ENCODE measurements at regions not wholly inside any gene's neighbourhood (a gene's known extent, or its start where the extent isn't known, plus 50 kb on each side); places are given as distances from the start of the nearest gene placed in this dataset.
"Not testable (repeated sequence)": the region's sequence is repeated elsewhere in the genome, so short reads cannot be mapped to it uniquely, and the experiment has no call there.

- Histone ChIP-seq H3K36me3 (no peaks in the 10 kb centered on the region), H3K27me3 (no peaks in the 10 kb centered on the region), H3K4me1 (no peaks in the 10 kb centered on the region), H3K9me3 (no peaks in the 10 kb centered on the region), H3K27ac (no peak overlapping the region), H3K4me3 (no peak overlapping the region)
- 31% methylated on average over 3 of the region's 3 CpGs for WGBS
- no peak for TF ChIP-seq CTCF (IDR thresholded peaks at IDR 0.05)
- no peak for TF ChIP-seq POLR2A (IDR thresholded peaks at IDR 0.05)
- TF ChIP-seq POLR2AphosphoS5 (IDR thresholded peaks at IDR 0.05): no peak
- TF ChIP-seq EP300 (IDR thresholded peaks at IDR 0.05): no peak
- no peak for DNase-seq (ENCODE audit: low spot score in 2 of 2)
These were observed 202.9 kb upstream of the SLC7A11 start for GRCh38 chr4:138445098-138445497.

DNA sequence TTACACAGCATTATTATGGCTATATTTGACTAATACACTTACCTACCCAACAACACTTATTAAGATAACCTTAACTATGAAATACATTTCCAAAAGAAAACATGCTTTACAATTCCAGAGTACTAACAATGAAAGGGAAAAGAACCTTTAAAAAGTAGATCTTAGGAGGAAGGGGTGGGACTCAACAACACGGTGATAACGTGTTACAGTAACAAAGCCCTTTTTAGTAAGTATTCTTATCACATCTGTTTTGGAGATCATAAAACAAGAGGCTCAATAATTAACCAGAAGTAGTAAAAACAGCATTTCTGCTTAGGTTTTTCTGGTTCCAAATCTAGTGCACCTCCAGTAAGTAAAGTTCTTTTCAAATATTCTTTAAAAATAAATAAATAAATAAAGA, 202.1 kb upstream of the SLC7A11 start:
- TF ChIP-seq POLR2A (IDR thresholded peaks at IDR 0.05): no peak
- TF ChIP-seq POLR2AphosphoS5 (IDR thresholded peaks at IDR 0.05): no peak
- TF ChIP-seq CTCF (IDR thresholded peaks at IDR 0.05): no peak
- no peak for TF ChIP-seq EP300 (IDR thresholded peaks at IDR 0.05)
- Histone ChIP-seq H3K27me3 (no peaks in the 10 kb centered on the region), H3K27ac (no peak overlapping the region), H3K4me1 (no peaks in the 10 kb centered on the region), H3K9me3 (no peaks in the 10 kb centered on the region), H3K36me3 (no peaks in the 10 kb centered on the region), H3K4me3 (no peak overlapping the region)
- DNase-seq (ENCODE audit: low spot score in 2 of 2): no peak
- WGBS: 61% methylated on average over 2 of the region's 2 CpGs

DNA sequence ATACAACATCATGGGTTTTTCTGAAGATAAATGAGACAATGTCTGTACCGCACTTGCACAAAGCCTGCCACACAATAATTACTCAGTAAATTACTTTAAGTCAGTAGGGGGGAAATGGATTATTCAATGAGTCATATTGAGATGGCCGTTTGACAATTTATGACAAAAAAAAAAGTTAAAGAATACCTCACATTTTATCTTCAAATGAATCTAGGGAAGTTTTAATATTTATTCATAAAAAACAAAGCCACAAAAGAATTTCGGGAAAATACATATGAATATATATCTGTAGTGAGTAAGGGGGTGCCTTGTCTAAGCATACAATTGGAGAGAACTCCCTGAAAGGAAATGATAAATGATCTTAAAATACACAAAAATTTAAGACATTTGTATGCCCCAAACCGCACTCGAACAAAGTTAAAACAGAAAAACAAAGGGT, 197.0 kb upstream of the SLC7A11 start:
- Histone ChIP-seq H3K36me3 (no peaks in the 10 kb centered on the region), H3K4me1 (no peaks in the 10 kb centered on the region), H3K27me3 (no peaks in the 10 kb centered on the region), H3K27ac (no peak overlapping the region), H3K4me3 (no peak overlapping the region), H3K9me3 (no peaks in the 10 kb centered on the region)
- TF ChIP-seq POLR2A (IDR thresholded peaks at IDR 0.05): no peak
- no peak for TF ChIP-seq EP300 (IDR thresholded peaks at IDR 0.05)
- TF ChIP-seq POLR2AphosphoS5 (IDR thresholded peaks at IDR 0.05): no peak
- TF ChIP-seq CTCF (IDR thresholded peaks at IDR 0.05): no peak
- WGBS: 58% methylated on average over 5 of the region's 5 CpGs
- no peak for DNase-seq (ENCODE audit: low spot score in 2 of 2)

GRCh38 chr4:138438608-138439007, 196.5 kb upstream of the SLC7A11 start:
- Histone ChIP-seq H3K36me3 (no peaks in the 10 kb centered on the region), H3K9me3 (no peaks in the 10 kb centered on the region), H3K4me3 (no peak overlapping the region), H3K27ac (no peak overlapping the region), H3K27me3 (no peaks in the 10 kb centered on the region), H3K4me1 (no peaks in the 10 kb centered on the region)
- DNase-seq (ENCODE audit: low spot score in 2 of 2): no peak
- TF ChIP-seq POLR2AphosphoS5 (IDR thresholded peaks at IDR 0.05) (no peak), EP300 (IDR thresholded peaks at IDR 0.05) (no peak), CTCF (IDR thresholded peaks at IDR 0.05) (no peak), POLR2A (IDR thresholded peaks at IDR 0.05) (no peak)

- TF ChIP-seq EP300 (IDR thresholded peaks at IDR 0.05): no peak
- TF ChIP-seq CTCF (IDR thresholded peaks at IDR 0.05): no peak
- TF ChIP-seq POLR2A (IDR thresholded peaks at IDR 0.05): no peak
- TF ChIP-seq POLR2AphosphoS5 (IDR thresholded peaks at IDR 0.05): no peak
- H3K9me3 ChIP-seq: no peaks in the 10 kb centered on the region
- H3K4me1 ChIP-seq: no peaks in the 10 kb centered on the region
- WGBS: 96% methylated on average over 1 of the region's 1 CpG
- no peak for DNase-seq (ENCODE audit: low spot score in 2 of 2)
- H3K27ac ChIP-seq: no peak overlapping the region
- no peak overlapping the region for H3K4me3 ChIP-seq
- H3K27me3 ChIP-seq: no peaks in the 10 kb centered on the region
- no peaks in the 10 kb centered on the region for H3K36me3 ChIP-seq
These were observed 195.2 kb upstream of the SLC7A11 start for GRCh38 chr4:138437263-138437851.

GRCh38 chr4:138435733-138436132, 193.6 kb upstream of the SLC7A11 start:
- H3K4me1 ChIP-seq; H3K27ac ChIP-seq; H3K9me3 ChIP-seq; H3K27me3 ChIP-seq; DNase-seq (ENCODE audit: low spot score in 2 of 2); H3K36me3 ChIP-seq; H3K4me3 ChIP-seq: not testable (repeated sequence)
- 98% methylated on average over 2 of the region's 2 CpGs for WGBS

DNA sequence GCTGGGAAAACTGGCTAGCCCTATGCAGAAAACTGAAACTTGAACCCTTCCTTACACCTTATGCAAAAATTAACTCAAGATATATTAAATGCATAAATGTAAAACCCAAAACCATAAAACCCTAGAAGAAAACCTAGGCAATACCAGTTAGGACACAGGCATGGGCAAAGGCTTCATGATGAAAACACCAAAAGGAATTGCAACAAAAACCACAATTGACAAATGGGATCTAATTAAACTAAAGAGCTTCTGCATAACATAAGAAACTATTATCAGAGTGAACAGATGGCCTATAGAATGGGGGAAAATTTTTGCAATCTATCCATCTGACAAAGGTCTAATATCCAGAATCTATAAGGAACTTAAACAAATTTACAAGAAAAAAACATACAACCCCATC, 192.9 kb upstream of the SLC7A11 start:
- H3K36me3 ChIP-seq; H3K9me3 ChIP-seq; H3K4me1 ChIP-seq; H3K27me3 ChIP-seq; H3K27ac ChIP-seq; H3K4me3 ChIP-seq; DNase-seq (ENCODE audit: low spot score in 2 of 2): not testable (repeated sequence)
